ENCODE measurements at regions not wholly inside any gene's neighbourhood (a gene's known extent, or its start where the extent isn't known, plus 50 kb on each side); places are given as distances from the start of the nearest gene placed in this dataset.
"Not testable (repeated sequence)": the region's sequence is repeated elsewhere in the genome, so short reads cannot be mapped to it uniquely, and the experiment has no call there.

DNA sequence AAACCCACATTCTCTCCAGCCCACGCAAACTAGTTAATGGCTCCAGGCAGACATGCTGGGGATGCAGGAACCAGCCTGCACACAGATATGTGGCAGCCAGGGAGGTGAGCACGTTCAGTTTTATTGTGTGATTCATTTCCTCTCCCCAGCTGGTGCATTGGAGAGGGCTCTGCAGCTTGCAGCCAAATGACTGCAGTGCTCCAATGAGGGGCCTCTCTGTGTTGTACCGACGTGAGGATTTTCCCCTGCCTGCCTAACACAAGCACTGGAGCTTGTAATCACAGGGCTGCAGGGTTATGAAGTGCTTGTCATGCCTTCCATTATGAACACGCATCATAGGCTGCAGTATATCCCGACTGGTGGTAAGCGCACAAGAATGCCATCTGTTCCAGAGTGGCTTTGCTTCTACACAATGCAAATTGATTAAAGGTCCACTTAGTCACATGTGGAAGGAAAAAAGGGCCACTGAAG is 92.3 kb upstream of the THUMPD2 start:
- TF ChIP-seq CTCF (IDR thresholded peaks at IDR 0.05; ENCODE audit: insufficient read depth, low read depth, low read length) = no peak

DNA sequence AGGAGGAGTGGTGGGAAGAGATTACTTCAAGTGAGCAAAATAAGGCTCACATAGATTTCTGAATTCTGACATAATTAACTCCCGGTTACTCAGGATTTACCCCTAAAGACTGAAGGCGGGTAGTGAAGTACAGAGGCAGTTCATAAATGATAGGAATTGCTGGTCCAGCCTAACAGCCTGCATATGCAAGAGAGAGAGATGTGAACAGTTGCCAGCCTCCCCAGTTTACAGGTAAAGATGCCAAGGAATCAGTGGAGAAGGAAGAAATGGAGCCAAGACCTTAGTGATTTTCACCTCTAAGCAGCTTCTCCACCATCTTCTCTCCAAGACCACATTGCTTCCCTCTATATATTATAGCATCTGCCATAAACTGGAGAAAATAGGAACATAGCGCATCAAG is 91.8 kb upstream of the THUMPD2 start:
- H3K4me3 ChIP-seq (ENCODE audit: low read depth, low read length) = no peak overlapping the region
- TF ChIP-seq CTCF (IDR thresholded peaks at IDR 0.05; ENCODE audit: insufficient read depth, low read depth, low read length) = no peak

More for the DNA sequence above, 92.3 kb upstream of the THUMPD2 start:
- H3K4me3 ChIP-seq (ENCODE audit: low read depth, low read length) = no peak overlapping the region
- DNase-seq (ENCODE audit: low read depth) = peak; percentile 75

DNA sequence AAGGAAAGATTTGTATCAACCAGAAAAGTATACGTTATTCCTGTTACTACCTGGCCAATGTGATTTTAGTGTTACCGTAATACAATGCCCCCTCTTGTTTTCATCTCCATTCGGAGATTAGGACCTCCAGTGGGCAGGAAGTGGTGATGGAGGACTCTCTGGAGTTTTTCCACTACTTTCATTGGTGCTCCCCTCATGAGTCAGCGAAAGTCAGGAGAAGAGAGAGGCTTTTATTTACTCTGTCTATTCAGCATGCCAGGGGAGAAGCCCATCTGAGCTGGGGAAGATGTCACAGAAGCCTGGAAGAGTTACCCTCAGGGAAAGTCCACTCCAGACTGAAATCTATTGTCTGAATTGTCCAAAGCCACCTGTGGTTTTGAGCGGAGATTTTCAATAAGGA is 88.2 kb upstream of the THUMPD2 start:
- TF ChIP-seq CTCF (IDR thresholded peaks at IDR 0.05; ENCODE audit: insufficient read depth, low read depth, low read length) = no peak
- DNase-seq (ENCODE audit: low read depth) = no peak

More for the DNA sequence above, 91.8 kb upstream of the THUMPD2 start:
- no peak for DNase-seq (ENCODE audit: low read depth)

DNA sequence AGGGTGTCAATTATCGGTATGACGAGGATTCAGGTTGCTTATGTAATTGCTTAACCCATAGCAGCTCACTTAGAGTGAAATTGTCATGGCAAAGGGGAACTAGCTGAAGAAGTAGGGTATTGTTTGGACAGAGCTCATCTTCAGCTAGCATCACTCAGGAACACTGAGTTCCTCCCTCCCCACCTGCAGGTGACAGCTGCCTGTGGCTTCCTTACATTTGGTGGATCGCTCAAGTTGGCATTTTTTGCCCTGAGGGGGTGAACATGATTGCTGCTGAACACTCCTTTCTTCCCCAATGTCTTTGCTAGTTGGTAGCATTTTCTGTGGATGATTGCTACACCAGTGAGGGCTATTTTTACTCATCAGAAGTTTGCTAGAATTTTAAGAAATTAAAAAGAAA is 86.7 kb upstream of the THUMPD2 start:
- no peak overlapping the region for H3K4me3 ChIP-seq (ENCODE audit: low read depth, low read length)
- no peak for TF ChIP-seq CTCF (IDR thresholded peaks at IDR 0.05; ENCODE audit: insufficient read depth, low read depth, low read length)
- DNase-seq (ENCODE audit: low read depth) = no peak

More for the DNA sequence above, 88.2 kb upstream of the THUMPD2 start:
- no peak overlapping the region for H3K4me3 ChIP-seq (ENCODE audit: low read depth, low read length)

- DNase-seq (ENCODE audit: low read depth); H3K4me3 ChIP-seq (ENCODE audit: low read depth, low read length): not testable (repeated sequence)
Measured at GRCh38 chr2:39863672-39864071, 84.6 kb upstream of the THUMPD2 start.

- TF ChIP-seq CTCF (IDR thresholded peaks at IDR 0.05; ENCODE audit: insufficient read depth, low read depth, low read length) = no peak
- no peak for DNase-seq (ENCODE audit: low read depth)
- no peak overlapping the region for H3K4me3 ChIP-seq (ENCODE audit: low read depth, low read length)
Measured at GRCh38 chr2:39860538-39860937, 81.5 kb upstream of the THUMPD2 start.

DNA sequence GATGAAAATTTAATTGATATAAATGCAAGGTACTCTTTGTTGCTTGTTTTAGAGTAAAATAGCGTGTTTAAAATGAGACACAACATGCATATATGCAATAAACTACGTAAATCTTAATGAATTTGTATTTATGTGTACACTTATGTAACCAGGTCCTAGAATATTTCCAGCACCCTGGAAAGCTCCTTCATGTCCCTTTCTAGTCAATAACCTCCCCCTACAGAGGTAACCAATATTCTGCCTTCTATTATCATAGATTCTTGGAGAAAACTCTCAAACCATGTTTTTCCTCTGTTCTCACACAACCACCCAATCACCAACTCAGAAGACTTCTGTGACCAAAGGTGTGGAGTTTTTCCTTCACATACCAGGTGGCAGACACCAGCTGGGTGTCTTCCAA is 79.6 kb upstream of the THUMPD2 start:
- H3K4me3 ChIP-seq (ENCODE audit: low read depth, low read length) = no peak overlapping the region
- no peak for DNase-seq (ENCODE audit: low read depth)
- no peak for TF ChIP-seq CTCF (IDR thresholded peaks at IDR 0.05; ENCODE audit: insufficient read depth, low read depth, low read length)

Measured in fibroblast of villous mesenchyme (primary cell).